ENCODE measurements at regions not wholly inside any gene's neighbourhood (a gene's known extent, or its start where the extent isn't known, plus 50 kb on each side); places are given as distances from the start of the nearest gene placed in this dataset.

- TF ChIP-seq CTCF (IDR thresholded peaks at IDR 0.05) (no peak), EP300 (IDR thresholded peaks at IDR 0.05) (no peak), POLR2A (IDR thresholded peaks at IDR 0.05) (no peak), POLR2AphosphoS5 (IDR thresholded peaks at IDR 0.05) (no peak)
Measured at GRCh38 chr3:162103808-162104207, 607.2 kb downstream of the OTOL1 start.

All from upper lobe of left lung (tissue), 4 donors.